MM.1S (cell line): ENCODE measurements at regions not wholly inside any gene's neighbourhood (a gene's known extent, or its start where the extent isn't known, plus 50 kb on each side); places are given as distances from the start of the nearest gene placed in this dataset.
A peak's percentile ranks its signal among the peaks of the same experiment; 100 is the strongest.

Source experiments
- CTCF ChIP-seq: fragments of 300-600 bp; sonication (generic); IDR thresholded peaks from 2 replicates; pipeline ENCODE4 v1.5.1; 2016; ENCODE audit warnings: antibody characterized with exemption, low read length, mixed read lengths
- EZH2 ChIP-seq: fragments of 300-600 bp; sonication (generic); optimal IDR thresholded peaks from 2 replicates; pipeline ENCODE3; 2017; ENCODE audit warnings: low read depth, mild to moderate bottlenecking, antibody characterized with exemption, low read length, mixed read lengths

- TF ChIP-seq CTCF (peak; percentile 74), EZH2 (no peak)
Observed at GRCh38 chr2:30072250-30072842, 74.5 kb upstream of the YPEL5 start.
